ENCODE measurements at regions not wholly inside any gene's neighbourhood (a gene's known extent, or its start where the extent isn't known, plus 50 kb on each side); places are given as distances from the start of the nearest gene placed in this dataset.

DNA sequence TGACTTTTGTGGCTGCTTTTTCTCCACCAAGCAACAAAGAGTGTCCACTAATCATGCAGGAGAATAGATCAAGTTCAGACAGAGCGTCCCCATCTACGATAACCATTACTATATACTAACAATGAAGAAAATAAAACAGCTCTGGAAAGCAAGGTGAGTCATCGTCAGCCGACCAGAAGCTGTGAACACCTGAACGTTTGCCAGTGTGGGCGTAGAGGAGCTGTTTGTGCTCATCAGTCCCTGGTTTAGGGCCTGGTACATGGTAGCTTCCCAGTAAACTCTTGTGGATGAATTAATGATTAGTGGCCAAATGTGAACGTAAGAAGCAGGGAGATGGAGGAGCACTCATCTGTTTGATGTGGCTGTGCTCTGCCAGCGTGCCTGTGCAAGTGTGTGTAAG is 180.7 kb downstream of the EVX1 start:
- TF ChIP-seq, protein P1, sequence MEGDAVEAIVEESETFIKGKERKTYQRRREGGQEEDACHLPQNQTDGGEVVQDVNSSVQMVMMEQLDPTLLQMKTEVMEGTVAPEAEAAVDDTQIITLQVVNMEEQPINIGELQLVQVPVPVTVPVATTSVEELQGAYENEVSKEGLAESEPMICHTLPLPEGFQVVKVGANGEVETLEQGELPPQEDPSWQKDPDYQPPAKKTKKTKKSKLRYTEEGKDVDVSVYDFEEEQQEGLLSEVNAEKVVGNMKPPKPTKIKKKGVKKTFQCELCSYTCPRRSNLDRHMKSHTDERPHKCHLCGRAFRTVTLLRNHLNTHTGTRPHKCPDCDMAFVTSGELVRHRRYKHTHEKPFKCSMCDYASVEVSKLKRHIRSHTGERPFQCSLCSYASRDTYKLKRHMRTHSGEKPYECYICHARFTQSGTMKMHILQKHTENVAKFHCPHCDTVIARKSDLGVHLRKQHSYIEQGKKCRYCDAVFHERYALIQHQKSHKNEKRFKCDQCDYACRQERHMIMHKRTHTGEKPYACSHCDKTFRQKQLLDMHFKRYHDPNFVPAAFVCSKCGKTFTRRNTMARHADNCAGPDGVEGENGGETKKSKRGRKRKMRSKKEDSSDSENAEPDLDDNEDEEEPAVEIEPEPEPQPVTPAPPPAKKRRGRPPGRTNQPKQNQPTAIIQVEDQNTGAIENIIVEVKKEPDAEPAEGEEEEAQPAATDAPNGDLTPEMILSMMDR (IDR thresholded peaks at IDR 0.05): no peak
- no peak for TF ChIP-seq POLR2A (IDR thresholded peaks at IDR 0.05)

Data from right lobe of liver (tissue), 4 donors.